ACHN (cell line): ENCODE measurements at regions not wholly inside any gene's neighbourhood (a gene's known extent, or its start where the extent isn't known, plus 50 kb on each side); places are given as distances from the start of the nearest gene placed in this dataset.
"Not testable (repeated sequence)": the region's sequence is repeated elsewhere in the genome, so short reads cannot be mapped to it uniquely, and the experiment has no call there.

Source experiments
- DNase-seq: peaks from one replicate; pipeline ENCODE4 v3.0.0-alpha.2; 2015
- in situ Hi-C: cut with HindIII; loops from 2 replicates; pipeline ENCODE4 v1.10.0; 2017; ENCODE audit warnings: low sequenced_read_pairs, low pct_ligation_motif_present, low pct_unique_long_range_greater_than_20kb

DNA sequence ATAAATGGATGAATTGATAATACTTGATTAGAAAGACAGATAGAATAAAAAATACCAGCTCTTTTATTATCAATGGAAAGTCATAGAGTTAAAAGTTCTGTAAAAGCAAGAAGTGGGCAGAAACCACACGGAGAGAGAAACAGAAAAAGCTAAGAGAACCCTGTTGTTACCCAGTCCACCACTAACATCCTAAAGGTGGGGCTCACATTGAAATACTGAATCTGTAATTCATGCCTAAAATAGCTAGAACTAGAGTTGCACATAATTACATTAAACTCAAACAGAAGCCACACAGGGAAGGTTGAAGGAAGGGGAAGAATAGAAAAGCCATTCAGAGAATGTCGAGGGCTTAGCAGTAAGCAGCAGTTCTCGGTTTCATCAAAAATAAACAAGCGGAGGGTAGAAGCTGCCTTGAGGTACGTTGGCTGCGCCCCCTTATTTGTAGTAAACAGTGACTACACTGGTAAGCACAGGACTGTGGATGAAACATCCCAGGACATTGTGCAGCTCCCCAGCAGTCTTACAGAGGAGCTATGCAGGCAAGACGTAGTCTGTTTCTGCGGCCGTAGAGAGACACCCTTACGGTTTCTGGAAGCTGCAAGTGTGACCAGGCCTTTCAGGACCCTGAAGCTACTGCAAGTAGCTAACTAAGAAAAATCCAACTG, 1247.0 kb upstream of the GYPC start:
- in situ Hi-C loops: no loop called here
- no peak for DNase-seq

DNA sequence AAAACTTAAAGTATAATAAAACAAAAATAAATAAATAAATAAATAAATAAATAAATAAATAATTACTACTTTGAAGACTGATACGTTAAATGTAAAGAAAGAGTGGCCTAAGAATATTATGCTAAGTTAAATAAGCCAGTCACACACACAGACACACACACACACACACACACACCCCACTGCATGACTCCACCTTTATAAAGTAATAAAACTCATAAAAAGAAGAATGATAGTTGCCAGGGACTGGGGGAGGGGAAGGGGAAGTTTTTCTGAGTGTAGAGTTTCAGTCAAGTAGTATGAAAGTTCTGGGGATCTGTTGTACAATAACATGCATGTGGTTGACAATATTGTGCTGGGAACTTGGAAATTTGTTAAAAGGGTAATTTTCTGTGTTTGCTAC, 1237.5 kb upstream of the GYPC start:
- DNase-seq: no peak

GRCh38 chr2:125422198-125422770, 1233.7 kb upstream of the GYPC start:
- in situ Hi-C loops, DNase-seq: not testable (repeated sequence)

More for the DNA sequence above, 1237.5 kb upstream of the GYPC start:
- in situ Hi-C loops: no loop called here

GRCh38 chr2:125424266-125424785, 1231.6 kb upstream of the GYPC start:
- in situ Hi-C loops: no loop called here
- no peak for DNase-seq

DNA sequence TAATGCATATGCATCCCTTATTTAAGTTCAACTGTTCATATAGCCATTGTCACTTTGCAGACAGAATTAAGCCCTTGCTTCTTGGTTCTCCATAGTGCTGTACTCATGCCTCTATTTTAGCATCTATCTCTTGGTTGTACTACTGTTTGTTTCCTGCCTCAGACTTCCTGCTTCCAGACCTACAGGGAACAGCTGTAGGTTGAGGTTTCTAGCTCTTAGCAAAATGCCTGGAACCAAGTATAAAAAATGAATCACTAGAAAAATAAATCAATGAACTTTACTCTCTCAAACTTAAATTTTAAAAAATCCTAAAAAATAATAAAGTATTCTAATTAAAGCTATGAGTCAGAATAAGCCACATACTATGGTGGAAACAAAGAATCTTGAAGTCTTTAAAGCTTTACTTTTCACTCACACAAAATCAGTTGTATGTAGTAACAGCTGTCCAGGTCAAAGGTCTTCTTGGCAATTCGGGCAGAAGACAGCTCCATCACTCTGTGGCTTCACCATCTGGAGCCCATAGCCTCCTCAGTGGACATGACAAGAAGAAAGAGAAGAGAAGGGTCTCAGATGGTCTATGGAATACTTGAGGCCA, 1228.1 kb upstream of the GYPC start:
- no peak for DNase-seq
- in situ Hi-C loops: no loop called here

DNA sequence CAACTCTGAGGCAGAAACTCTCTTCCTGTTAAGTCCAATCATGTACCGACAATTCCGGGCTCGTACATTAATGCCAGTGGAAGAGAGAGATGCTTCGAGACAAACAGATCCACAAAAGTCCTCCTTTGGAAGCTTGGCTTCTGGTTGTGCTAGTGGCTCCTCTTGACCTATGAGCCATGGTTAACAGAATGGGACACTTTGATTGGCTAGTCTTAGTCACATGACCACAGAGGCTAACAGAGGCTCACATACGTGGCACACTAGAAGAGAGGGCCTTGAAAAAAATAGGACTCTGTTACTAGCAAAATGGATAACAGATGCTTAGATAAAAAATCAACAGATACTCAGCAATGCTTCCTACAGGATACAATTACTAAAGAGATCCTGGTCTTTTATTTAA, 1211.9 kb upstream of the GYPC start:
- in situ Hi-C loops: no loop called here
- DNase-seq: no peak

DNA sequence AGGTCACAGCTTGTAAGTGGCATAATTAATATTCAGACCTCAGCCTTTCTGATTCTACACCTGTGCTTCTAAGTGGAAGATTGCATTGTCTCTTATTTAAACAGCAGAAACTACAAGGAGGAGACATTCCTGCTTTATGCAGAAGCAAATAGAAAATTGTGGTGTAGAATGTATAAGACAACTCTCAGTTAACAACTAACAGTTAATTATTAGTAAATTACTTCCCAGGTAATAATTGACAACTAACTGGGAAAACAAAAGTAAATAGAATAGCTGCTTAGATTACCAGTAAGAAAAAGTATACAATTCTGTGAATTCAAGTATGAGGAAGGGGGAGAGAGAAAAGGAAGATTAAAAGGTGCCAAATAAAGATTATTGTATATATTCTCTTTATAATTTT, 1210.5 kb upstream of the GYPC start:
- no peak for DNase-seq
- in situ Hi-C loops: no loop called here

DNA sequence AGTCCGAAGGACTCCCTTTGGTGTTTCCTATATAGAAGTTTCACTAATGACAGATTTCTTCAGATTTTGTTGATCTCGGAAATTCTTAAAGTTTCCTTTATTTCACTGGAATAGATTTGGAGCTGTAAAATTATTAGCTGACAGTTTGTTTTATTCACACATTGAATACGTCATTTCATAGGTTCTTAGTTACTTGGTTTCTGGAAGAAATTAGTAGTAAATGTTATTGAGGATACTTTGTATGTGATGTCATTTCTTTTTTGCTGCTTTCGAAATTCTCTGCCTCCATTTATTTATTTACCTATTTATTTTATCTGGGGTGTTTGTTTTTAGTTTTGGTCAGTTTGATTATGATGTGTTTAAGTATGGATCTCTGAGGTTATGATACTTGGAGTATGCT, 1205.9 kb upstream of the GYPC start:
- in situ Hi-C loops: no loop called here
- DNase-seq: no peak

DNA sequence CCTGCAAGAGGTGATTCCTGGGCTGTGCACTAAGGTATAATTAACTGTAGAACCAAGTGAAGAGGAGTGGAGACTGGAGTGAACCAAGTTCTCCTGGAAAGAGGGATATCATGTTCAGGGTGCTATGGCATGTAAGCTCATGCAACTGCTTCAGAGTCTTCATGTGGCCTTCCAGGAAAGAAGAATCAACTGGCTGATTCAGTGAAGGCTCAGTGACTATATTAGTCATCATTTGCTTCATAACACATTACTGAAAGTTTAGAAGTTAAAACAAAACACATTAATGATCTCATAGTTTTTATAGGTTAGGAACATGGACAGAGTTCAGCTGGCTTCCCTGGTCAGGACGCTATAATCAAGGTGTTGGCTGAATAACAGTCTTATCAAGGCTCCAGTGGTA, 1200.8 kb upstream of the GYPC start:
- DNase-seq: no peak
- in situ Hi-C loops: no loop called here

- in situ Hi-C loops: no loop called here
- DNase-seq: no peak
Observed at GRCh38 chr2:125456693-125457363, 1199.1 kb upstream of the GYPC start.

DNA sequence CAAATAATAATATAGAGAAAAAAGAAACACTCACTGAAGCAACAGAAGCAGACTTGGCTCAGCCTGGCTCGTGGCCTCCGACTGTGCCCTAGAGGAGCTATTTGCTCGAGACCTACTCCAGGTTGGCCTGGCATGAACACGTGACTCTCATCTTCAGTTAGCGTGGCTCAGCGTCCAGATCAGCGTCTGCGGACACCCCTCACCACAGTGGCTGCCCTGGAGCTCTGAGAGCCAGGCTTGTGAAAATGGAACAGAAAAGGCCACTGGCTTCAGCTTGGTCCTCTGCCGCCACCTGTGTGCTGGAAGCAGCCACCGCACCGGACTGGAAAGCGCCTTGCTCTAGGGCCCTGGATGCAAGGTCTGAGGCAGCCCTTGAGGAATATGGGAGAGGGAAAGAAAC, 1184.0 kb upstream of the GYPC start:
- in situ Hi-C loops: no loop called here
- peak; percentile 44 for DNase-seq

DNA sequence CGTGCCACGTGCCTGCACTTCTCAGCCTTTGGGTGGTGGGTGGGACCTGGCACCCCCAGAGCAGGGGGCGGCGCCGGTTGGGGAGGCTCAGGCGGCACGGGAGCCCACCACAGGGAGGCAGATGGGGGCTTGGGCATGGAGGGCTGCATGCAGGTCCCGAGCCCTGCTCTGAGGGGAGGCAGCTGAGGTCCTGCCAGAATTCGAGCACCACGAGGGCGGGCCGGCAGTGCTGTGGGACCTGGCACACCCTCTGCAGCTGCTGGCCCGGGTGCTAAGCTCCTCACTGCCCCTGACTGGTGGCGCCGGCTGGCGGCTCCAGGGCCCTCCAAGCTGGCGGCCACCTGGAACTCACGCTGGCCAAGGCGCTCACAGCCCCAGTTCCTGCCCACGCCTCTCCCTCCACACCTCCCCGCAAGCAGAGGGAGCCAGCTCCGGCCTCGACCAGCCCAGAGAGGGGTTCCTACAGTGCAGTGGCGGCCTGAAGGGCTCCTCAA, 1176.8 kb upstream of the GYPC start:
- in situ Hi-C loops: no loop called here
- no peak for DNase-seq

GRCh38 chr2:125490308-125490707, 1165.7 kb upstream of the GYPC start:
- DNase-seq: no peak
- in situ Hi-C loops: no loop called here

DNA sequence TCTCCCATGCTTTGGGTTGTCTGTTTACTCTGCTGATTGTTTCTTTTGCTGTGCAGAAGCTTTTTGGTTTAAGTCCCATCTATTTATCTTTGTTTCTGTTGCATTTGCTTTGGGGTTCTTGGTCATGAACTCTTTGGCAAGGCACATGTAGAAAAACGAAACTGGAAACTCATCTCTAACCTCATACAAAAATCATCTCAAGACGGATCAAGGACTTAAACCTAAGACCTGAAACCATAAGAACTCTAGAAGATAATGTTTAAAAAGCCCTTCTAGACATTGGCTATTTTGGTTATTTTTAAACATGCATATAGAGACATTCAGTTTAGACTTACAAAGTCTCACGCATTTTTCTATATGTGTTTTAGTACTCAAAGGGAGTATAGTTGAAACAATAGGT, 1164.3 kb upstream of the GYPC start:
- in situ Hi-C loops: no loop called here
- DNase-seq: no peak

DNA sequence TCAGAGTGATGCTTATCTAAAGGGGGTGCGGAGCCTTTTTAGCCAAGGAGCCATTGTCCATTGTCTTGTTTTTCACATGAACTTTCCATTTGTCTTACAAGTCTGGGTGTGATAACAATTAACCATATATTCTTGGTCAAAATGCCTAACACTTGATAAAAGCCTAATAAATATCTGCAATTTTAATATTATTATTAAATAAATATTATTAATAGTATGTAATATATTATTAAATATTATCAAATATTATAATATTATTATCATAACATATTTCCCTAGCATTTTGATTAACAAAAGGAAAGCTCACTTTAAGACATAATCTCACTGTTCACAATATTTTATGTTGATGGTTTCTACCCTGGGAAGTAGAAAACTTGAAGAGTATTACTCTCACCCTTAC, 1143.6 kb upstream of the GYPC start:
- in situ Hi-C loops: no loop called here
- DNase-seq: no peak

DNA sequence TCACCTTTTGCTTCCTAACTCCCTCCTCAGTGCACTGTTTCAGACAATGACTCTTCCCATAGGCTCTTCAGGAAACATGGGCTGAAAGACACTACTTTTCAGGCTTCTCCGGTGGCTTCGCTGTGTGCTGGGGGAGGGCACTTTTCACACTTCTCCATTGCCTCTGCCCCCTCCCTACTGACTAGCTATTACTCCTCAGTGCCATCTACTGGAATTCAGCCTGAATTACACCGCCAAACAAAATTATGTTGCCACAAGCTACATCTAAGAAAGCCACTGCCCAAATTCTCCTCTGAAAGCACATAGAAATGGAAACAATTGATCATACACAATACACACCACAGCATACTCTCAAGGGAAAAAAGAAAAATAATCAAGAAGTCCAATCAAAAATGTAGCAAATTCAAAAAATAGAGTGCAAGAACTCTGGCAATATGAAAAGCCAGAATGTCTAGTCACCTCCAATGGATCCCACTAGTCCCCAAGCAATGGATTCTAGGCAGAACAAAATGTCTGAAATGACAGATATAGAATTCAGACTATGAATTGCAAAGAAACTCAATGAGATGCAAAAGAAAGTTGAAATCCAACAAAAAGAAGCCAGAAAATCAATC, 1139.4 kb upstream of the GYPC start:
- in situ Hi-C loops: no loop called here
- peak; percentile 51 for DNase-seq

GRCh38 chr2:125526093-125526492, 1129.9 kb upstream of the GYPC start:
- DNase-seq: no peak
- in situ Hi-C loops: no loop called here

DNA sequence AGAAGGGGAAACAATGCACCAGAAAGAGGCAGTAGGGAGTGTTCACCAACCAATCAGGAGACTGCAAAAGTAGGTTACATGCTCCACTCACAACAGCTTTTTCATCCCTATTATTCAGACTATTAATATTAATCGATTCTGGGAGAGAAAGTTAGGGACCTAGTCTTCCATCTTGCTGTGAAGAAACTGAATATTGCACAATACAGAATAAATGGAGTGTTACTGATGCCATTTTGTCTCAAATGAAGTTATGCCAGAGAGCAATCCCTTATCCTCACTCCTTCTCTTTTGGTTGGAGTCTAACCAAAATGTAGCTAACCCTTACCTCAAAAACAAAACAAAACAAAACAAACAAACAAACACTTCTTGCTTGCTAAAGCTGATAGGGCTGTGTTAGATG, 1120.9 kb upstream of the GYPC start:
- no peak for DNase-seq
- in situ Hi-C loops: no loop called here

GRCh38 chr2:125543968-125544514, 1111.9 kb upstream of the GYPC start:
- in situ Hi-C loops: no loop called here
- DNase-seq: no peak
